Gastrocnemius medialis (tissue), 4 donors: ENCODE measurements at regions not wholly inside any gene's neighbourhood (a gene's known extent, or its start where the extent isn't known, plus 50 kb on each side); places are given as distances from the start of the nearest gene placed in this dataset.

ENCODE experiments used
- CTCF ChIP-seq, 5 experiments: fragments of 450-650 bp in 3 of 5; fragments of 200-600 bp in 2 of 5; sonication (generic) in 2 of 5; IDR thresholded peaks in 4 of 5; conservative IDR thresholded peaks in 1 of 5; 1 replicate in 4 of 5; 2 replicates in 1 of 5; pipeline ENCODE4 v1.5.1; 2016 to 2019; ENCODE audit warnings: antibody characterized with exemption in 5 of 5, mild to moderate bottlenecking in 3 of 5, moderate library complexity in 3 of 5
- POLR2A ChIP-seq, 2 donors: fragments of 450-650 bp; IDR thresholded peaks; one replicate each; pipeline ENCODE4 v1.6.1; 2017; ENCODE audit warnings: antibody characterized with exemption in 2 of 2, mild to moderate bottlenecking in 2 of 2, moderate library complexity in 2 of 2

GRCh38 chr2:156915332-156915731, 342.2 kb upstream of the GALNT5 start:
- TF ChIP-seq POLR2A (IDR thresholded peaks at IDR 0.05) (no peak), CTCF (IDR thresholded peaks at IDR 0.05 in 4 of 5, conservative IDR thresholded peaks at IDR 0.05 in 1 of 5) (no peak)
